GM20000 (cell line): ENCODE measurements at regions not wholly inside any gene's neighbourhood (a gene's known extent, or its start where the extent isn't known, plus 50 kb on each side); places are given as distances from the start of the nearest gene placed in this dataset.

Experiments used
- DNase-seq: peaks from one replicate; pipeline ENCODE4 v3.0.0; 2012; ENCODE audit warnings: low spot score
- TF ChIP-seq, protein P1 (sequence below): IDR thresholded peaks from 2 replicates; pipeline ENCODE4 v1.5.1; 2012; ENCODE audit warnings: mild to moderate bottlenecking, control low read depth; ENCODE audit errors: extremely low read depth, missing control alignments

- no peak for DNase-seq
- TF ChIP-seq, protein P1, sequence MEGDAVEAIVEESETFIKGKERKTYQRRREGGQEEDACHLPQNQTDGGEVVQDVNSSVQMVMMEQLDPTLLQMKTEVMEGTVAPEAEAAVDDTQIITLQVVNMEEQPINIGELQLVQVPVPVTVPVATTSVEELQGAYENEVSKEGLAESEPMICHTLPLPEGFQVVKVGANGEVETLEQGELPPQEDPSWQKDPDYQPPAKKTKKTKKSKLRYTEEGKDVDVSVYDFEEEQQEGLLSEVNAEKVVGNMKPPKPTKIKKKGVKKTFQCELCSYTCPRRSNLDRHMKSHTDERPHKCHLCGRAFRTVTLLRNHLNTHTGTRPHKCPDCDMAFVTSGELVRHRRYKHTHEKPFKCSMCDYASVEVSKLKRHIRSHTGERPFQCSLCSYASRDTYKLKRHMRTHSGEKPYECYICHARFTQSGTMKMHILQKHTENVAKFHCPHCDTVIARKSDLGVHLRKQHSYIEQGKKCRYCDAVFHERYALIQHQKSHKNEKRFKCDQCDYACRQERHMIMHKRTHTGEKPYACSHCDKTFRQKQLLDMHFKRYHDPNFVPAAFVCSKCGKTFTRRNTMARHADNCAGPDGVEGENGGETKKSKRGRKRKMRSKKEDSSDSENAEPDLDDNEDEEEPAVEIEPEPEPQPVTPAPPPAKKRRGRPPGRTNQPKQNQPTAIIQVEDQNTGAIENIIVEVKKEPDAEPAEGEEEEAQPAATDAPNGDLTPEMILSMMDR: no peak
Measured at GRCh38 chr17:69907132-69907847, 167.7 kb upstream of the KCNJ16 start.

GRCh38 chr17:69908626-69909368, 166.2 kb upstream of the KCNJ16 start:
- DNase-seq: no peak
- TF ChIP-seq, protein P1: no peak

DNA sequence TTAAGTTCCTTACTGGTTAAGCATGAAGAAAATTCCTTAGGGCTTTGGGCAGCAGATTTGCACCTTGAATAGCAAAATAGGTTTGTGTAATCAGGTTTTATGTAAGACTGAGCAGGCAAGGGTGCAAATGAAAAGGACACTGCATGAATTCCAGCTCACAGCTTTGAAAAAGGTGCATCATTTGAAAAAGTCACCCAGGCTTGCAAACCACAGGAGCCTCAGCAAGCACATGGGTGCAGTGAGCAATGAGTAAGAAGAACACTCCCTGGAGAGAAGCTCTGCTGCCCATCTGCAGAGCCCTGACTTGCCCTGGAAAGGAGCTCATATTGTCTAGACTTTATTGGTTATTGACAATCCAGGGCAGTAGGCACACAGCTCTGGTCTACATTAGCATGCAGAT, 165.6 kb upstream of the KCNJ16 start:
- TF ChIP-seq, protein P1: no peak
- no peak for DNase-seq

- TF ChIP-seq, protein P1: no peak
- DNase-seq: no peak
Measured at GRCh38 chr17:69912805-69913204, 162.2 kb upstream of the KCNJ16 start.

- TF ChIP-seq, protein P1: no peak
- DNase-seq: no peak
Measured at GRCh38 chr17:69913216-69913615, 161.8 kb upstream of the KCNJ16 start.

DNA sequence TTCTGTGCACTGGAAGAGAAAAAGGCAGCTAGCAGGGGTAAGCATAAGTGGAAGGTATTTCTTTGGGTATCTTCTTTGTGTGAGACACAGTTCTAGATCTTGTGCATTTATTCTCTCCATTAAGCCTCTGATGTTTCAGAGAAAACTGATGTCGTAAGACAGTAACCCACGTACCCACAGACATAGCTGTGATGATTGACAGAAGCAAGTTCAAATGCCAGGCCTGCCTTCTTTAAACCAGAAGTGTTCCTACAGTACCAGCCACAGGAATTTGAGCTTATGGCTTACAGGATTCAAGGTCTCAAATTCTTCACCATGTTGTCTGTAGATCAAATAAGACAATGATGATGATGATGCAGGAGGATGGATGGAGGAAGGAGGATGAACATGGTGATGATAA, 161.4 kb upstream of the KCNJ16 start:
- TF ChIP-seq, protein P1: no peak
- DNase-seq: no peak

DNA sequence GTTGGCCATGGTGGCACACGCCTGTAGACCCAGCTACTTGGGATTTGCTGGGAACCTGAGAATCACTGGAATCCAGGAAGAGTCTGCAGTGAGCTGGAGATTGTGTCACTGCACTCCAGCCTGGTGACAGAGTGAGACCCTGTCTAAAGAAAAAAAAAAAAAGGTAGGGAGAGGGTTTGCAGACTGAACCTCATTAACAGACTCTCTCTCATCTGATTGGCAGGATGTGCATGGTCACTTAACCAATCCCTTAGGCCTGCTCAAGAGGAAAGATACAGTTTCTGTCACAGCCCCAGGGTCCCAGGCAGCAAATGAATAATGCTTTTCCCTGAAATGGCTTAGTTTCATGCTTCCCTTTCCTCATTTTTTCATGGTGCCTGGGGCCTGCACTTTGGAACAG, 160.5 kb upstream of the KCNJ16 start:
- TF ChIP-seq, protein P1: no peak
- DNase-seq: no peak
